HG02759 (cell line): ENCODE measurements at regions not wholly inside any gene's neighbourhood (a gene's known extent, or its start where the extent isn't known, plus 50 kb on each side); places are given as distances from the start of the nearest gene placed in this dataset.
A peak's percentile ranks its signal among the peaks of the same experiment; 100 is the strongest.
"Not testable (repeated sequence)": the region's sequence is repeated elsewhere in the genome, so short reads cannot be mapped to it uniquely, and the experiment has no call there.

ENCODE experiments used
- ATAC-seq: cut with Tn5 transposase; IDR thresholded peaks from one replicate; pipeline ENCODE4 v1.9.1; 2021; ENCODE audit warnings: mild to moderate bottlenecking, moderate library complexity; ENCODE audit not compliant: unreplicated experiment

- no peak for ATAC-seq
Measured at GRCh38 chr1:194487172-194487571, 1300.8 kb upstream of the B3GALT2 start.

- no peak for ATAC-seq
Measured at GRCh38 chr1:194485432-194485831, 1299.0 kb upstream of the B3GALT2 start.

- ATAC-seq: no peak
Measured at GRCh38 chr1:194478731-194479130, 1292.3 kb upstream of the B3GALT2 start.

GRCh38 chr1:194477908-194478307 is 1291.5 kb upstream of the B3GALT2 start:
- ATAC-seq: peak; percentile 72

GRCh38 chr1:194476872-194477271 is 1290.5 kb upstream of the B3GALT2 start:
- ATAC-seq: no peak

GRCh38 chr1:194476351-194476750 is 1289.9 kb upstream of the B3GALT2 start:
- no peak for ATAC-seq

- ATAC-seq: no peak
Measured at GRCh38 chr1:194474701-194475100, 1288.3 kb upstream of the B3GALT2 start.

- no peak for ATAC-seq
Measured at GRCh38 chr1:194473766-194474165, 1287.4 kb upstream of the B3GALT2 start.

GRCh38 chr1:194469282-194469681 is 1282.9 kb upstream of the B3GALT2 start:
- ATAC-seq: no peak

GRCh38 chr1:194466706-194467105 is 1280.3 kb upstream of the B3GALT2 start:
- ATAC-seq: no peak

GRCh38 chr1:194447636-194448035 is 1261.2 kb upstream of the B3GALT2 start:
- ATAC-seq: no peak

GRCh38 chr1:194445244-194445643 is 1258.8 kb upstream of the B3GALT2 start:
- no peak for ATAC-seq

- no peak for ATAC-seq
Measured at GRCh38 chr1:194442901-194443575, 1256.6 kb upstream of the B3GALT2 start.

- ATAC-seq: no peak
Measured at GRCh38 chr1:194437135-194437534, 1250.7 kb upstream of the B3GALT2 start.

GRCh38 chr1:194431121-194431520 is 1244.7 kb upstream of the B3GALT2 start:
- ATAC-seq: no peak

GRCh38 chr1:194420706-194421105 is 1234.3 kb upstream of the B3GALT2 start:
- no peak for ATAC-seq

GRCh38 chr1:194419721-194420120 is 1233.3 kb upstream of the B3GALT2 start:
- ATAC-seq: no peak

GRCh38 chr1:194410756-194411155 is 1224.3 kb upstream of the B3GALT2 start:
- no peak for ATAC-seq

GRCh38 chr1:194407238-194407637 is 1220.8 kb upstream of the B3GALT2 start:
- ATAC-seq: not testable (repeated sequence)

- ATAC-seq: no peak
Measured at GRCh38 chr1:194394676-194395075, 1208.3 kb upstream of the B3GALT2 start.

- no peak for ATAC-seq
Measured at GRCh38 chr1:194387531-194387930, 1201.1 kb upstream of the B3GALT2 start.

- ATAC-seq: no peak
Measured at GRCh38 chr1:194378517-194378916, 1192.1 kb upstream of the B3GALT2 start.

GRCh38 chr1:194374649-194375048 is 1188.2 kb upstream of the B3GALT2 start:
- ATAC-seq: no peak
